Activated CD4-positive, alpha-beta T cell treated with anti-CD3 and anti-CD28 coated beads, Interleukin-2, amount 50 U/mL, for 24 hours (primary cell): ENCODE measurements at regions not wholly inside any gene's neighbourhood (a gene's known extent, or its start where the extent isn't known, plus 50 kb on each side); places are given as distances from the start of the nearest gene placed in this dataset.

Experiments used
- DNase-seq, 2 donors: peaks; one replicate each; pipeline ENCODE4 v3.0.0-alpha.2; 2020; ENCODE audit warnings: low read depth in 1 of 2, low spot score in 1 of 2

GRCh38 chr10:78690354-78691111 is 378.2 kb upstream of the ZMIZ1 start:
- DNase-seq, result no peak

- no peak for DNase-seq
Observed at GRCh38 chr10:78691301-78692030, 377.3 kb upstream of the ZMIZ1 start.

GRCh38 chr10:78692071-78692470 is 376.7 kb upstream of the ZMIZ1 start:
- DNase-seq, result no peak

DNA sequence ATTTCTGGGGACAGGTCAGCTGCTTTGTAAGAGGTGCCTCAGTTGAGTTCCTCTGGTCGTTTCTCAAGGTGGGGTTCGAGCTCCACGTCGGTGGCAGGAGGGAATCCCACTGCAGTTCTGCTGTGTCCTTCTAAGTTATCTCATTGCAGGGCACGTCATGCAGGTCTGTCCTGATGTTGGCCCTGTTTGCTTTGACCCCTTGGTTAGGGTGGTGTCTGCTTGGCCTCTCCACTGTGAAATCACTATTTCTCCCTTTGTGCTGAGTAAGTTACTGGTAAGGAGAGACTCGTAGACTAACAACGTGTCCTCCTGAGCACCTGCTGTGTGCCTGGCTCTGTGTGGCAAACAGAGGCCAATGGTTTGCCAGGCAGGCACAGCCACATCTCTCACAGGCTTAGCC is 372.9 kb upstream of the ZMIZ1 start:
- no peak for DNase-seq

DNA sequence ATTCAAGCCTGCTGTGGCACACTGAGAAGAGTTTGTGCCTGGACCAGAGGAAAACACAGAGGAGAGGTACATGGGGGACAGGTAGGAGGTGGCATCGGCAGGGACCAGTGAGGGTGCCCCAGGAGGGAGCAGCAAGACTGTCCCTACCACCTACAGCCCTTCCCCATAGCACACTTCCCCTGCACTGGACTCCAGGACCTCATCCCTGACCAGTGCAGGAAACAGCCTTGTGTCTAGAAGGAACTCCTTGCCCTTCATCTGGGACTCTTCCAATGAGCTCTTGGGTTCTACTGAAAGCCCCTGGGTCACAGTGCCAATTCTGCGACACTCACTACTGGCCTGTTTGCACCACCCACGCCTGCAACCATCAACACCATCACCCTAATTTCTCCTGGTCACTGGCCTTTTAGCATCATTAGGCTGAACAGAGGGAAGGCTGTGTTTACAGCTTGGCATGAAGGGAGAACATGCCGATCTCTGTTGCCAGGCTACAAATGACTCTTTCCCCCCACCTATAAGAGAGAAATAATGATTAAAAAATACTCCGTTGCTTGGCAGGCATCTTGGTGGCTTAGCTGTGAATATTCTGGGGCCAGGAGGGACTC is 371.9 kb upstream of the ZMIZ1 start:
- DNase-seq, result no peak

GRCh38 chr10:78699971-78700370 is 368.8 kb upstream of the ZMIZ1 start:
- no peak for DNase-seq

DNA sequence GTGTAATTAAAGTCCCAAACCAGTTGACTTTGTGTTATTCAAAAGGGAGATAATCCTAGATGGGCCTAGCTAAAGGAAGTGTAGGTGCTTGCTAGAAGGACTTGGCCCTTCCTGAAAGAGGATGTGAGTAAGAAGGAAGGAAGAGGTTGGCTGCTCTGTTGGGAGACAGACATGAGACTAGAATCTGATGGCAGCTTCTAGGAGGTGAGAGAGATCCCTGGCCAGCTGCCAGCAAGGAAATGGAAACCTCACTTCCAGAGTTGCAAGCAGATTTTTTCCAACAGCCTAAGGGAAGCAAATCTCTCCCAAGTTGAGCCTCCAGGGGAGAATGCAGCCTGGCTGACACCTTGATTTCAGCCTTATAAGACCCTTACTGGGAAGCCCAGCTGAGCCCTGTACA is 368.4 kb upstream of the ZMIZ1 start:
- DNase-seq, result no peak

DNA sequence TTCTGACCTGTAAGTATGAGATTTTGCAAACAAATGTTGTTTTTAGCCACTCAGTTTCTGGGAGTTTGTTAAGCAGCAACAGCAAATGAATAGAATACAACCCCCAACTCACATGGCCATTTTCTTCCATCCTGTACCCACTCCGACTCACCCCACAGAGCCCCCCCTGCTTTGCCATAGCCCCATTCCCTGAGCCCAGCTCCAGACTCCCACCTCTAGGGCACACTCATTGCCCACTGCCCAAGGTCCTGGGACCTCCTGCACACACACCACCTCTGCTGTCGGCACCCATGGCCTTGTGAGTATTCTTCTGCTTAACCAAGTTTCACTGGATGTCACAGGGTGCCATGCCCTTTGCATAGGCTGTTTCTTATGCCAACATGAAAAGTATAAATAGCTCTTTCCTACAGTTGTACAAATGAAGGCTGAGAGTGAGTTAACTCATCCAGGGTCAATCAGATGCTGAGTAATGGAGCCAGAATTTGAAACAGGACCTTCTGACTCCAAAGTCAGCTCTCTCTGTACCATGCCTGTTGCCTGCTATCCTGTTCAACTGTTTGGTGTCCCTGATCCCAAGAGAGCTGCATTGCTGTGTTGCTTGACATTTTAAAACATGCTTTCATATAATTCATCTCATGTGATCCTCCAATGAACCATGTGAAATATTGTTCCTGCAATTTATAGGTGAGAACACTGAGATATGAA is 367.8 kb upstream of the ZMIZ1 start:
- no peak for DNase-seq

GRCh38 chr10:78702186-78702585 is 366.6 kb upstream of the ZMIZ1 start:
- no peak for DNase-seq

DNA sequence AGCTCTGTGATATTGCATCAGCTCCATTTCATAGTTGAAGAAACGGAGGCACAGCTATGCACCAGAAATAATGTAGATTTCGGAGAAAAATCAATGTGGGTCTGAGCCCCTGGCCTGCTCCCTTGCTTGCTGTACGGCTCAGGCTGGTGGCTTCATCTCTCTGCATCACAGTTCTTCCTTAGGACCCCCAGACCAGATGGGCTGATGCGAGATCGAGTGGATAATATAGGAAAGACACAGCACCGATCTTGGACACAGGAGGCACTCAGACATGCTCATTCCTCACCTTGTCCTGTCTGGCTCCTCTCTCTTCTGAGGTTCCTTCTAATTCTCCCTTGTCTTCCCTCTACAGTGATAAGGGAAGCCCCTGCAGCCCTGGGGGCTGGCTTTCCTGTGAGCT is 365.9 kb upstream of the ZMIZ1 start:
- DNase-seq, result no peak

- no peak for DNase-seq
Observed at GRCh38 chr10:78703593-78703992, 365.2 kb upstream of the ZMIZ1 start.

DNA sequence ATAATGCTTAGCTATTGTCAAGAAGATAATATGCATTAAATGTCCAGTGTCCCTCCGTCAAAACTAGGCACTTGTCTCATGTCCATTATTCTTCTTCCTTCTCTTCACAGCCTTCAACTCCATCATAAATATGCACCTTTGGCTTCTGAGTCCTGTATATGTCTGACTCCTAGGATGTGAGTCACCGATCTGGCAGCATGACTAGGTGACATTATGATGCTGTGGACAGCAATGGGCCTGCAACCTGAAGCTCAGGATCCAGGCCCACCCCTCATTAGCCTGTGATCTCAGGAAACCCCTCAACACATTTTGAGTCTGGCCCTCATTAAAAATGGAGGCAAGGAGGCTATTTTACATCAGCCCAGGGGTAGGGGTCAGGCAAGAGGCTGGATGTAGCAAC is 362.5 kb upstream of the ZMIZ1 start:
- no peak for DNase-seq

- DNase-seq, result no peak
Observed at GRCh38 chr10:78706726-78707540, 361.8 kb upstream of the ZMIZ1 start.

GRCh38 chr10:78707745-78708144 is 361.0 kb upstream of the ZMIZ1 start:
- no peak for DNase-seq

GRCh38 chr10:78712147-78712546 is 356.6 kb upstream of the ZMIZ1 start:
- DNase-seq, result no peak

DNA sequence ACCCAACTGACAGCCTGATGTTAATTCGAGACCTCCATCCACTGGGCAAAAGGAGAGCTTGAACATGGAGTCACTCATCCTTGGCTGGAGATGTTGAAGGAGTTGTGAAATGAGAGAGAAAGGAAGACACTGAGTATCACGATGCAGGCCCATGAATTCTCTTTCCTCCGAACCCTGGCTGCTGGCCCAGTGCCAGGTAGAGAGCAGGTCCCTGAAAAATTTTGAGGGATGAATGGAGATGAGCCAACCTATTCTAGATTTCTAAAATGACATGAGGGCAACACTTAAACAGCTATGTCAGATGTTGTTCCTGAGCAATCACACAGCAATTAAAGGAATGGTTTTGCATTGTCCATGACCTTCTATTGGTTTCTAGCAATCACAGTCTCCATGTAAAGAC is 355.1 kb upstream of the ZMIZ1 start:
- DNase-seq, result no peak

DNA sequence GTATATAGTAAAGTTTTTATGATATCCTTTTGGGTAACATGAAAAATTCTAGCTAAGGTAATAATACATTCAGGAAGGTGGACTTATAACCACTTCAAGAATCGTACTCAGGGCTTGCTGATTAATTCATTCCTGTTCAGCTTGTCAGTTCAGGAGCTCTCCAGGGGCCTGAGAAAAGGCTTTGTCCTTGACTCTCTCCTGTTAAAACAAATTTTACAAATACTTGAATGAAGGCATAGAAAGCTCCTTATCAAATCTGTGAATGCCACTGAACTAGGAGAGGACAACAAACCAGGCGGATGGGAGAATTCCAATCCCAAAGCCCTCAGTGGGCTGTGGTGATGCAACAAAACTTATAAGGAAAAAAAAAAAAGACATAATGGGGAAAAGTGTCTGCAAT is 354.5 kb upstream of the ZMIZ1 start:
- DNase-seq, result no peak

DNA sequence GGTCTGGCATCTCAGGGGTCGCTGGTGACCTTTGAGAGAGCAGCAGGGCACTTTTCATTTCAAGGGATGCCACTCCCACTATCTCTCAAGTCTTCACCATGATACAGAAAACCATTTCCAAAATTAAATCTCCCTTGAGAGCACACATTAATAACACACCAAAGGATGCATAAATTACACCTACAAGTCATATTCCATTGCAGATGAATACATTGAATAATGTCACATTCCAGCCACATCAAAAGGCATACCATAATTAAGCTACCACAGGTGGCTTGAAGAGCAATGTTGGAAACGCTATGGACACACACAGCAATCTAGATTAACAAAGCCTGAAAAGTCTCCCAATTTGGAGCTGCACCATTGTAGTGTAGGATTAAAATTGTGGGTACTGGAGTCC is 353.3 kb upstream of the ZMIZ1 start:
- no peak for DNase-seq

DNA sequence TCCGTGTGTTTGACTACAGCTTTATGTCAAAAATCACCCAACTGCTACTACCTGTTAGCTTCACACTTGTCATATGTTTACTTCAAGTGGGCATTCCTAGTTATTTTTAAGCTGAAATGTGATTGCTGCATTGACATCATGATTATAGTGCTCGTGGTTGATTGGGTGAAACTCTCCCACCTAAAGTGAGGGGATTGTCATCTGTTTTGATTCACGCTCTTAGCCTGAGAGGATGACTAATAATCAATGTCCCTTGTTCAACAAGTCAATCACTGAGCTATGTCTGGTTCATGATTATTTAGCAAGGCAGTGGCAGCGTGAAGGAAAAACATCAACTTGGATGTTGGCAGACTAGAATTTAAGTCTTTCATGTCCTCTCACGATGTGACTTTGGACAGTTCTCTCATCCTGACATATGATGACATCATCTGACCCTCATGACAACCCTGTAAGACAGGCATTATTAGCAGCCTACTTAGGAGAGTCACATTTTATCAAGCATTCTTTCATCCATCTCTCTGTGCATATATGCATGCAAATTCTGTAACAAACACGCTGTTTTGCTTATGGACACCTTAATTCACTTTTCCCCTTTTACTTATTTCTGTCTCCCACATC is 352.6 kb upstream of the ZMIZ1 start:
- DNase-seq, result no peak

- no peak for DNase-seq
Observed at GRCh38 chr10:78717200-78717599, 351.6 kb upstream of the ZMIZ1 start.
